HCT116 (cell line): ENCODE measurements at regions not wholly inside any gene's neighbourhood (a gene's known extent, or its start where the extent isn't known, plus 50 kb on each side); places are given as distances from the start of the nearest gene placed in this dataset.
"Not testable (repeated sequence)": the region's sequence is repeated elsewhere in the genome, so short reads cannot be mapped to it uniquely, and the experiment has no call there.

Source experiments
- ATAC-seq: fragments of 200-7000 bp; cut with Tn5 transposase; 2 replicates; pipeline ENCODE4 v1.9.1; 2020; ENCODE audit warnings: mild to moderate bottlenecking, moderate library complexity
- BruUV-seq: library from RNA; stranded (reverse); fragments of 400-500 nt; replicated peaks from 2 replicates; lab custom pipeline; 2021; lab: Mats Ljungman, UMichigan
- CTCF ChIA-PET: fragments of 300-600 bp; sonication (Branson Sonifier 250); formaldehyde crosslinking; loops from one replicate; lab custom pipeline; 2021; ENCODE audit warnings: antibody characterized with exemption; lab: Charles Lee
- POLR2A ChIA-PET: fragments of 300-600, 350-600 bp; sonication (Branson Sonifier 250); formaldehyde crosslinking; loops from one replicate; lab custom pipeline; 2021; ENCODE audit warnings: antibody characterized with exemption; lab: Charles Lee
- RAD21 ChIA-PET, 2 experiments: fragments of 300-600 bp; sonication (Branson Sonifier 250); formaldehyde crosslinking; loops; one replicate each; lab custom pipeline; 2023; ENCODE audit warnings: low total read pairs in 2 of 2; ENCODE audit not compliant: uncharacterized antibody in 2 of 2, unreplicated experiment in 2 of 2, low non-redundant PET in 1 of 2; lab: Charles Lee
- DNase-seq: peaks from one replicate; pipeline ENCODE4 v3.0.0-alpha.2; 2010; ENCODE audit warnings: low read depth, low spot score
- H2AFZ ChIP-seq: fragments of 200-600 bp; shearing (Covaris generic), sonication (generic); 2 replicates; pipeline ENCODE4 v1.6.1; 2017; ENCODE audit warnings: low read depth, mixed run types, mixed read lengths, antibody characterized with exemption, low read length; ENCODE audit not compliant: poor library complexity, severe bottlenecking
- H3K27ac ChIP-seq: 2 replicates; pipeline ENCODE4 v1.5.1; 2012; ENCODE audit warnings: low read depth, low read length
- H3K27me3 ChIP-seq: fragments of 200-600 bp; sonication (generic); 2 replicates; pipeline ENCODE4 v1.6.1; 2016; ENCODE audit warnings: mixed run types, low read length, mixed read lengths; ENCODE audit not compliant: insufficient read depth
- H3K36me3 ChIP-seq, 2 experiments: fragments of 200-500 bp in 1 of 2; fragments of 200-600 bp in 1 of 2; sonication (Bioruptor generic) in 1 of 2; sonication (generic) in 1 of 2; 2 replicates each; pipeline versions ENCODE4 v1.5.1 to v1.6.1; 2014 to 2016; ENCODE audit warnings: low read length in 2 of 2, inconsistent platforms in 1 of 2, mixed read lengths in 1 of 2, mixed run types in 1 of 2; ENCODE audit not compliant: insufficient read depth in 2 of 2, control insufficient read depth in 1 of 2
- H3K4me1 ChIP-seq, 2 experiments: fragments of 200-600 bp in 1 of 2; sonication (generic) in 1 of 2; 2 replicates each; pipeline versions ENCODE4 v1.5.1 to v1.6.1; 2012 to 2017; ENCODE audit warnings: low read length in 2 of 2, inconsistent platforms in 1 of 2, mild to moderate bottlenecking in 1 of 2, mixed read lengths in 1 of 2, mixed run types in 1 of 2, moderate library complexity in 1 of 2; ENCODE audit not compliant: insufficient read depth in 2 of 2, control insufficient read depth in 1 of 2
- H3K4me2 ChIP-seq: fragments of 200-600 bp; sonication (generic); 2 replicates; pipeline ENCODE4 v1.6.1; 2017; ENCODE audit warnings: mixed run types, low read length, mixed read lengths
- H3K4me3 ChIP-seq, 2 experiments: fragments of 200-600 bp in 1 of 2; sonication (generic) in 1 of 2; replicated peaks in 1 of 2; 2 replicates each; pipeline ENCODE4 v1.5.1; 2011 to 2016; ENCODE audit warnings: low read length in 2 of 2, control low read depth in 1 of 2, low read depth in 1 of 2, mild to moderate bottlenecking in 1 of 2, mixed read lengths in 1 of 2, mixed run types in 1 of 2
- H3K79me2 ChIP-seq: fragments of 200-600 bp; sonication (generic); 2 replicates; pipeline ENCODE4 v1.6.1; 2017; ENCODE audit warnings: mild to moderate bottlenecking, mixed run types, low read length, moderate library complexity, mixed read lengths; ENCODE audit not compliant: insufficient read depth
- H3K9ac ChIP-seq: fragments of 200-600 bp; sonication (generic); 2 replicates; pipeline ENCODE4 v1.6.1; 2016; ENCODE audit warnings: low read length, mixed read lengths
- H3K9me2 ChIP-seq: fragments of 200-600 bp; sonication (generic), shearing (Covaris generic); 2 replicates; pipeline ENCODE4 v1.6.1; 2017; ENCODE audit warnings: mixed run types, mild to moderate bottlenecking, moderate library complexity; ENCODE audit not compliant: insufficient read depth
- H3K9me3 ChIP-seq, 2 experiments: fragments of 200-500 bp in 1 of 2; fragments of 200-600 bp in 1 of 2; sonication (Bioruptor generic) in 1 of 2; sonication (generic) in 1 of 2; 2 replicates each; pipeline ENCODE4 v1.6.1; 2014 to 2017; ENCODE audit warnings: low read length in 2 of 2, mixed read lengths in 2 of 2, inconsistent platforms in 1 of 2, low read depth in 1 of 2, mild to moderate bottlenecking in 1 of 2, mixed run types in 1 of 2, moderate library complexity in 1 of 2; ENCODE audit not compliant: control insufficient read depth in 1 of 2, insufficient read depth in 1 of 2
- H4K20me1 ChIP-seq: fragments of 200-600 bp; sonication (generic), shearing (Covaris generic); 2 replicates; pipeline ENCODE4 v1.6.1; 2017; ENCODE audit warnings: mixed run types, mild to moderate bottlenecking, moderate library complexity; ENCODE audit not compliant: insufficient read depth
- CEBPB ChIP-seq: IDR thresholded peaks from 2 replicates; pipeline ENCODE4 v1.6.1; 2012; ENCODE audit warnings: low read depth
- ELF1 ChIP-seq: IDR thresholded peaks from 2 replicates; pipeline ENCODE4 v1.6.1; 2012; ENCODE audit warnings: low read depth, borderline replicate concordance
- FOSL1 ChIP-seq: IDR thresholded peaks from 2 replicates; pipeline ENCODE4 v1.6.1; 2012; ENCODE audit warnings: low read depth
- POLR2AphosphoS5 ChIP-seq: IDR thresholded peaks from 2 replicates; pipeline ENCODE4 v1.6.1; 2011; ENCODE audit warnings: mild to moderate bottlenecking, low read depth, low read length, moderate library complexity
- RAD21 ChIP-seq: IDR thresholded peaks from 2 replicates; pipeline ENCODE4 v1.6.1; 2012; ENCODE audit warnings: low read depth, mild to moderate bottlenecking
- SP1 ChIP-seq: IDR thresholded peaks from 2 replicates; pipeline ENCODE4 v1.6.1; 2012; ENCODE audit warnings: low read depth
- SRF ChIP-seq: IDR thresholded peaks from 2 replicates; pipeline ENCODE4 v1.6.1; 2012; ENCODE audit warnings: low read depth
- TCF7L2 ChIP-seq: IDR thresholded peaks from 2 replicates; pipeline ENCODE4 v1.7.0; 2011; ENCODE audit warnings: borderline replicate concordance, inconsistent platforms; ENCODE audit not compliant: insufficient read depth, insufficient read length; ENCODE audit errors: extremely low read depth
- YY1 ChIP-seq: IDR thresholded peaks from 2 replicates; pipeline ENCODE4 v1.6.1; 2011; ENCODE audit warnings: low read length, low read depth, moderate library complexity, mild to moderate bottlenecking; ENCODE audit not compliant: insufficient replicate concordance; ENCODE audit errors: extremely low read depth
- ZFX ChIP-seq: fragments of 450-650 bp; IDR thresholded peaks from 2 replicates; pipeline ENCODE4 v1.6.1; 2017
- intact Hi-C: fragments of 100-400 bp; cut with micrococcal nuclease; formaldehyde crosslinking; loops from 2 replicates; pipeline ENCODE4 v1.10.0; 2022
- TF ChIP-seq, protein P1 (sequence below), 3 experiments: fragments of 200-600 bp in 1 of 3; sonication (generic) in 1 of 3; IDR thresholded peaks in 2 of 3; conservative IDR thresholded peaks in 1 of 3; 2 replicates each; pipeline ENCODE4 v1.5.1; 2012 to 2017; ENCODE audit warnings: low read depth in 2 of 3, low read length in 2 of 3, antibody characterized with exemption in 1 of 3, borderline replicate concordance in 1 of 3, control low read depth in 1 of 3, mild to moderate bottlenecking in 1 of 3, mixed read lengths in 1 of 3, mixed run types in 1 of 3, moderate library complexity in 1 of 3; ENCODE audit not compliant: insufficient read depth in 1 of 3
- TF ChIP-seq, protein P2 (sequence below): IDR thresholded peaks from 2 replicates; pipeline ENCODE4 v1.6.1; 2012

DNA sequence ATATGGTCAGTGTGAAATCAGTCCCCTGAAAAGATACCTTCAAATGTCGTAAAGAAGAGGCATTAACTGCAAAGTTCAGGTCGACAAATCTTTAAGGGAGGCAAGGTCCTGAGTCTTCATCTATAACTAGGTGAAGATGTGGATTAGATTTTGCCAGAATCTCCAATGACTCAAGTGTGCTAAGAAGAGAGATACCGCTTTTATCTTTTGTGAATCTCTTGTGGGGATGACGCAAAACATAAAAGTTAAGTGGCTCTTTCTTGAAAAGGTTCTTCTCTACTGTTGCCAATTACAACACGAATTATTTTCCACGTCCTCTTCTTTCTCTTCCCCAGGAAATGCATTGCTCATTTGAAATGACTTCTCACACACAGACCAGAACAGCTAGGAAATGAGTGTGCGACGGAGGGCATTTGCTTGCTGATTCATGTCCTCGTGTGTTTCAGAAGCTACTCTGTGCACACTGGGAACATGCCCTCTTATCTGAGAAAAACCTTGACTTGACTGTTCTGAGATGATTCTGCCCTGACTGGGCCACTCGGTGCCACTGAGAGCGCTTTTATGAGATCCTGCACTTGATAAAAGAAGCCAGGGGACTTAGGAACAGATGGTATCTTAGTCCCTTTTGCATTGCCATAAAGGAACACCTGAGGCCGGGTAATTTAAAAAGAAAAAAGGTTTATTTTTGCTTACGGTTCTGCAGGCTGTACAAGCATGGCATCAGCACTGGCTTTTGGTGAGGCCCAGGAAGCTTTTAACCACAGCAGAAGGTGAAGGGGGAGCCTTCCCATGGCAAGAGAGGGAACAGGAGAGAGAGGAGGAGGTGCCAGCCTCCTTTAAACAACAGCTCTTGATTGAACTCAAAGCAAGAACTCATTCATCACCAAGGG, 169.5 kb upstream of the PFKP start:
- Histone ChIP-seq H3K79me2 (no peaks in the 10 kb centered on the region), H3K4me2 (no peak overlapping the region), H4K20me1 (no peaks in the 10 kb centered on the region), H3K9me3 (no peaks in the 10 kb centered on the region), H3K9me2 (no peaks in the 10 kb centered on the region), H2AFZ (no peak overlapping the region), H3K27ac (no peak overlapping the region), H3K27me3 (peaks cover 29% of the 10 kb centered on the region), H3K9ac (no peak overlapping the region), H3K4me3 (no peak overlapping the region), H3K4me1 (no peaks in the 10 kb centered on the region), H3K36me3 (no peaks in the 10 kb centered on the region)
- ChIA-PET CTCF (no interaction called here), RAD21 (no interaction called here), POLR2A (no interaction called here)
- no peak for ATAC-seq
- no peak for DNase-seq
- no peak for TF ChIP-seq TCF7L2
- TF ChIP-seq CEBPB, result no peak
- TF ChIP-seq SRF, result no peak
- TF ChIP-seq SP1, result no peak
- no peak for TF ChIP-seq FOSL1
- no peak for TF ChIP-seq ZFX
- TF ChIP-seq, protein P1, sequence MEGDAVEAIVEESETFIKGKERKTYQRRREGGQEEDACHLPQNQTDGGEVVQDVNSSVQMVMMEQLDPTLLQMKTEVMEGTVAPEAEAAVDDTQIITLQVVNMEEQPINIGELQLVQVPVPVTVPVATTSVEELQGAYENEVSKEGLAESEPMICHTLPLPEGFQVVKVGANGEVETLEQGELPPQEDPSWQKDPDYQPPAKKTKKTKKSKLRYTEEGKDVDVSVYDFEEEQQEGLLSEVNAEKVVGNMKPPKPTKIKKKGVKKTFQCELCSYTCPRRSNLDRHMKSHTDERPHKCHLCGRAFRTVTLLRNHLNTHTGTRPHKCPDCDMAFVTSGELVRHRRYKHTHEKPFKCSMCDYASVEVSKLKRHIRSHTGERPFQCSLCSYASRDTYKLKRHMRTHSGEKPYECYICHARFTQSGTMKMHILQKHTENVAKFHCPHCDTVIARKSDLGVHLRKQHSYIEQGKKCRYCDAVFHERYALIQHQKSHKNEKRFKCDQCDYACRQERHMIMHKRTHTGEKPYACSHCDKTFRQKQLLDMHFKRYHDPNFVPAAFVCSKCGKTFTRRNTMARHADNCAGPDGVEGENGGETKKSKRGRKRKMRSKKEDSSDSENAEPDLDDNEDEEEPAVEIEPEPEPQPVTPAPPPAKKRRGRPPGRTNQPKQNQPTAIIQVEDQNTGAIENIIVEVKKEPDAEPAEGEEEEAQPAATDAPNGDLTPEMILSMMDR (IDR thresholded peaks at IDR 0.05 in 2 of 3, conservative IDR thresholded peaks at IDR 0.05 in 1 of 3; ENCODE audit: borderline replicate concordance in 1 of 3, insufficient read depth in 1 of 3, low read depth in 2 of 3, low read length in 2 of 3), result no peak
- TF ChIP-seq POLR2AphosphoS5, result no peak
- no peak for TF ChIP-seq ELF1
- TF ChIP-seq YY1, result no peak
- TF ChIP-seq RAD21, result no peak
- TF ChIP-seq, protein P2, sequence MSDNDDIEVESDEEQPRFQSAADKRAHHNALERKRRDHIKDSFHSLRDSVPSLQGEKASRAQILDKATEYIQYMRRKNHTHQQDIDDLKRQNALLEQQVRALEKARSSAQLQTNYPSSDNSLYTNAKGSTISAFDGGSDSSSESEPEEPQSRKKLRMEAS, result no peak
- intact Hi-C loops, result no loop called here
- BruUV-seq, result no TSS peak

DNA sequence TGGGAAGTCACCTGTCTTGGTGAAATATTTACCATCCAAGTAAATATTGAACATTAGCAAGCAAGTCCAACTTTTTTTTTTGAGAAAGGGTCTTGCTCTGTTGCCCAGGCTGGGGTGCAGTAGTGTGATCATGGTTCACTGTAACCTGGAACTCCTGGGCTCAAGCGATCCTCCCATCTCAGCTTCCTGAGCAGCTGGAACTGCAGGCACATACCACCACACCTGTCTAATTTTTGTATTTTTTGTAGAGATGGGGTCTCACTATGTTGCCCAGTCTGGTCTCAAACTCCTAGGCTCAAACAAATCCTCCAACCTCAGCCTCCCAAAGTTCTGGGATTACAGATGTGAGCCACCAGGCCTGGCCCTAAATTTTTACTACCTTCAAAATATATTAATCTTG, 171.0 kb upstream of the PFKP start:
- H3K4me3 ChIP-seq, H3K4me2 ChIP-seq, ATAC-seq, H3K79me2 ChIP-seq, BruUV-seq, POLR2A ChIA-PET, H2AFZ ChIP-seq, H4K20me1 ChIP-seq, H3K9ac ChIP-seq, CTCF ChIA-PET, H3K9me2 ChIP-seq, H3K4me1 ChIP-seq, DNase-seq, H3K27ac ChIP-seq, intact Hi-C loops, H3K36me3 ChIP-seq, RAD21 ChIA-PET, H3K9me3 ChIP-seq: not testable (repeated sequence)
- H3K27me3 ChIP-seq, result peaks cover 20% of the 10 kb centered on the region
